K562 (cell line): ENCODE measurements at regions not wholly inside any gene's neighbourhood (a gene's known extent, or its start where the extent isn't known, plus 50 kb on each side); places are given as distances from the start of the nearest gene placed in this dataset.

Source experiments
- ATAC-seq: fragments of 200-7000 bp; cut with Tn5 transposase; 3 replicates; pipeline ENCODE4 v1.9.1; 2020; ENCODE audit warnings: moderate library complexity
- BruUV-seq: library from RNA; stranded (reverse); fragments of 400-500 nt; replicated peaks from 2 replicates; lab custom pipeline; 2021; lab: Mats Ljungman, UMichigan
- CTCF ChIA-PET: fragments of 300-600 bp; formaldehyde crosslinking; extraction: SDS; loops from one replicate; lab custom pipeline; 2021; ENCODE audit warnings: low intra/inter-chr PET ratio; lab: Yijun Ruan, JAX
- POLR2A ChIA-PET: fragments of 300-600, 350-650 bp; sonication (Branson Sonifier 250); formaldehyde crosslinking; extraction: SDS; loops from one replicate; lab custom pipeline; 2021; ENCODE audit warnings: antibody characterized with exemption, inconsistent platforms; lab: Yijun Ruan, JAX
- DNase-seq, 4 experiments: peaks; one replicate each; pipeline versions ENCODE4 v3.0.0 to v3.0.0-alpha.2; 2011 to 2018; ENCODE audit warnings: low spot score in 3 of 4, mixed read lengths in 3 of 4; ENCODE audit errors: extremely low read depth in 1 of 4
- FAIRE-seq: peaks from 2 replicates; lab custom pipeline; 2011; peaks lifted over from hg19 to GRCh38; lab: Jason Lieb, UNC
- H2AFZ ChIP-seq: 2 replicates; pipeline ENCODE4 v1.6.0; 2011; ENCODE audit warnings: low read depth, low read length, control low read depth, inconsistent platforms
- H3K27ac ChIP-seq: fragments of 200-600 bp; 3 replicates; pipeline ENCODE4 v1.8.0; 2011; ENCODE audit warnings: low read depth, mild to moderate bottlenecking, control low read depth, inconsistent platforms, low read length, moderate library complexity, mixed read lengths; ENCODE audit errors: extremely low read depth
- H3K27me3 ChIP-seq, 2 experiments: fragments of 300-600 bp in 1 of 2; 2 replicates in 1 of 2; 3 replicates in 1 of 2; pipeline versions ENCODE4 v1.6.0 to v1.8.0; 2011; ENCODE audit warnings: inconsistent platforms in 2 of 2, low read length in 2 of 2, mild to moderate bottlenecking in 1 of 2, mixed read lengths in 1 of 2, moderate library complexity in 1 of 2; ENCODE audit not compliant: control insufficient read depth in 2 of 2, insufficient read depth in 2 of 2
- H3K36me3 ChIP-seq: fragments of 300-600 bp; 3 replicates; pipeline ENCODE4 v1.8.0; 2011; ENCODE audit warnings: mild to moderate bottlenecking, low read length, inconsistent platforms; ENCODE audit not compliant: control insufficient read depth, insufficient read depth
- H3K4me1 ChIP-seq, 2 experiments: fragments of 200-600 bp in 1 of 2; replicated peaks in 1 of 2; 2 replicates in 1 of 2; 3 replicates in 1 of 2; pipeline versions ENCODE4 v1.5.1 to v1.8.0; 2011; ENCODE audit warnings: inconsistent platforms in 2 of 2, low read length in 2 of 2, mild to moderate bottlenecking in 1 of 2, mixed read lengths in 1 of 2, moderate library complexity in 1 of 2; ENCODE audit not compliant: control insufficient read depth in 2 of 2, insufficient read depth in 2 of 2
- H3K4me2 ChIP-seq: 2 replicates; pipeline ENCODE4 v1.6.1; 2011; ENCODE audit warnings: low read length, control low read depth, inconsistent platforms, mixed read lengths; ENCODE audit not compliant: insufficient read depth
- H3K4me3 ChIP-seq: fragments of 200-600 bp; sonication (generic), shearing (Covaris generic); 2 replicates; pipeline ENCODE4 v1.5.1; 2016; ENCODE audit warnings: control low read depth, inconsistent platforms
- H3K79me2 ChIP-seq: fragments of 200-600 bp; 3 replicates; pipeline ENCODE4 v1.8.0; 2011; ENCODE audit warnings: low read length, inconsistent platforms; ENCODE audit not compliant: control insufficient read depth, insufficient read depth
- H3K9ac ChIP-seq, 2 experiments: 2 replicates each; pipeline versions ENCODE4 v1.6.0 to v1.6.1; 2011; ENCODE audit warnings: low read depth in 2 of 2, low read length in 2 of 2, control low read depth in 1 of 2, inconsistent platforms in 1 of 2, mild to moderate bottlenecking in 1 of 2, mixed read lengths in 1 of 2; ENCODE audit not compliant: insufficient read depth in 1 of 2
- H3K9me1 ChIP-seq: one replicate; pipeline ENCODE4 v1.6.0; 2011; ENCODE audit warnings: inconsistent platforms, mild to moderate bottlenecking, low read length, moderate library complexity; ENCODE audit not compliant: control insufficient read depth, insufficient read depth
- H3K9me3 ChIP-seq: replicated peaks from 2 replicates; pipeline ENCODE4 v1.5.1; 2011; ENCODE audit warnings: low read depth, low read length, inconsistent platforms; ENCODE audit not compliant: control insufficient read depth, insufficient read depth
- H4K20me1 ChIP-seq: replicated peaks from 2 replicates; pipeline ENCODE4 v1.6.1; 2011; ENCODE audit warnings: low read length, inconsistent platforms, mixed read lengths; ENCODE audit not compliant: control insufficient read depth, insufficient read depth
- HOXB6 ChIP-seq: fragments of 250-450 bp; sonication (Bioruptor Pico); IDR thresholded peaks from 2 replicates; pipeline ENCODE4 v1.5.1; 2022; ENCODE audit warnings: mild to moderate bottlenecking, borderline replicate concordance
- NELFE ChIP-seq: IDR thresholded peaks from 2 replicates; pipeline ENCODE4 v1.6.1; 2011; ENCODE audit warnings: mild to moderate bottlenecking; ENCODE audit not compliant: insufficient read depth, insufficient read length
- SMC3 ChIP-seq: conservative IDR thresholded peaks from 2 replicates; pipeline ENCODE4 v1.6.1; 2011; ENCODE audit warnings: low read depth, low read length, improper control_type of control experiment; ENCODE audit not compliant: insufficient read depth
- TAL1 ChIP-seq: fragments of 450-650 bp; IDR thresholded peaks from 2 replicates; pipeline ENCODE4 v1.6.1; 2016; ENCODE audit warnings: mild to moderate bottlenecking
- ZNF699 ChIP-seq: fragments of 250-450 bp; sonication (Bioruptor Pico); IDR thresholded peaks from 2 replicates; pipeline ENCODE4 v1.8.0; 2021; ENCODE audit warnings: mild to moderate bottlenecking, moderate library complexity; ENCODE audit not compliant: insufficient replicate concordance
- WGBS: fragments of 100-300 bp; shearing (Covaris generic); methylation state at CpG from one replicate; pipeline ENCODE4 v1.1.6; 2016; ENCODE audit warnings: low coverage, mixed read lengths; ENCODE audit not compliant: insufficient coverage; ENCODE audit errors: missing lambda C conversion rate; 5-methylcytosine and 5-hydroxymethylcytosine counted together
- in situ Hi-C: fragments of 300-500 bp; cut with MboI; formaldehyde crosslinking; loops from 4 replicates; pipeline ENCODE4 v1.15.0; 2018; ENCODE audit warnings: inconsistent platforms, mixed read lengths
- intact Hi-C: fragments of 100-400 bp; cut with micrococcal nuclease; formaldehyde crosslinking; loops from 2 replicates; pipeline ENCODE4 v1.14.2; 2022
- TF ChIP-seq, protein P1 (sequence below), 2 experiments: fragments of 450-650 bp; conservative IDR thresholded peaks; 2 replicates each; pipeline ENCODE4 v1.6.1; 2017; ENCODE audit warnings: mild to moderate bottlenecking in 2 of 2, moderate library complexity in 2 of 2
- TF ChIP-seq, protein P2 (sequence below): fragments of 450-650 bp; formaldehyde crosslinking; IDR thresholded peaks from 2 replicates; pipeline ENCODE4 v1.4.0; 2022; ENCODE audit warnings: missing genetic modification characterization
- TF ChIP-seq, protein P3 (sequence below): fragments of 250-450 bp; sonication (Bioruptor Pico); IDR thresholded peaks from 2 replicates; pipeline ENCODE4 v1.4.0; 2020
- TF ChIP-seq, protein P4 (sequence below): IDR thresholded peaks from 3 replicates; pipeline ENCODE4 v1.6.1; 2011; ENCODE audit warnings: borderline replicate concordance, mild to moderate bottlenecking, moderate library complexity; ENCODE audit not compliant: insufficient read length; ENCODE audit errors: extremely low read depth

DNA sequence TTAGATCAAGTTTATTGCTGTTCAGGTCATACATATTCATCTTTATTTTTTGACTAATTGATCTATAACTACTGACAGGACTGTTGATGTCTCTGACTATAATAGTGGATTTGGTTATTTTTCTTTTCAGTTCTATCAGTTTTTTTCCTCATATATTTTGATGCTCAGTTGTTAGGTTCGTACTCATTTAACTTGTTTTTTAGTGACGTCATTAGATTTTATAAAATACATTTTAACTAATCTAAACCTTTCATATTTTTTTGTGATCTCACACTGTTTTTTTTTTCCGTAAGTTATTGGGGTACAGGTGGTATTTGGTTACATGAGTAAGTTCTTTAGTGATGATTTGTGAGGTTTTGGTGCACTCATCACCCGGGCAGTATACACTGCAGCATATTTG is 841.2 kb upstream of the FBXO33 start (continued):
- TF ChIP-seq, protein P1, sequence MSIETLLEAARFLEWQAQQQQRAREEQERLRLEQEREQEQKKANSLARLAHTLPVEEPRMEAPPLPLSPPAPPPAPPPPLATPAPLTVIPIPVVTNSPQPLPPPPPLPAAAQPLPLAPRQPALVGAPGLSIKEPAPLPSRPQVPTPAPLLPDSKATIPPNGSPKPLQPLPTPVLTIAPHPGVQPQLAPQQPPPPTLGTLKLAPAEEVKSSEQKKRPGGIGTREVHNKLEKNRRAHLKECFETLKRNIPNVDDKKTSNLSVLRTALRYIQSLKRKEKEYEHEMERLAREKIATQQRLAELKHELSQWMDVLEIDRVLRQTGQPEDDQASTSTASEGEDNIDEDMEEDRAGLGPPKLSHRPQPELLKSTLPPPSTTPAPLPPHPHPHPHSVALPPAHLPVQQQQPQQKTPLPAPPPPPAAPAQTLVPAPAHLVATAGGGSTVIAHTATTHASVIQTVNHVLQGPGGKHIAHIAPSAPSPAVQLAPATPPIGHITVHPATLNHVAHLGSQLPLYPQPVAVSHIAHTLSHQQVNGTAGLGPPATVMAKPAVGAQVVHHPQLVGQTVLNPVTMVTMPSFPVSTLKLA (conservative IDR thresholded peaks at IDR 0.05), result no peak
- TF ChIP-seq ZNF699 (CRISPR knock-in tag) (no peak), HOXB6 (CRISPR knock-in tag) (no peak), NELFE (no peak)
- TF ChIP-seq, protein P2, sequence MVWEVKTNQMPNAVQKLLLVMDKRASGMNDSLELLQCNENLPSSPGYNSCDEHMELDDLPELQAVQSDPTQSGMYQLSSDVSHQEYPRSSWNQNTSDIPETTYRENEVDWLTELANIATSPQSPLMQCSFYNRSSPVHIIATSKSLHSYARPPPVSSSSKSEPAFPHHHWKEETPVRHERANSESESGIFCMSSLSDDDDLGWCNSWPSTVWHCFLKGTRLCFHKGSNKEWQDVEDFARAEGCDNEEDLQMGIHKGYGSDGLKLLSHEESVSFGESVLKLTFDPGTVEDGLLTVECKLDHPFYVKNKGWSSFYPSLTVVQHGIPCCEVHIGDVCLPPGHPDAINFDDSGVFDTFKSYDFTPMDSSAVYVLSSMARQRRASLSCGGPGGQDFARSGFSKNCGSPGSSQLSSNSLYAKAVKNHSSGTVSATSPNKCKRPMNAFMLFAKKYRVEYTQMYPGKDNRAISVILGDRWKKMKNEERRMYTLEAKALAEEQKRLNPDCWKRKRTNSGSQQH (CRISPR knock-in tag), result no peak
- TF ChIP-seq, protein P3, sequence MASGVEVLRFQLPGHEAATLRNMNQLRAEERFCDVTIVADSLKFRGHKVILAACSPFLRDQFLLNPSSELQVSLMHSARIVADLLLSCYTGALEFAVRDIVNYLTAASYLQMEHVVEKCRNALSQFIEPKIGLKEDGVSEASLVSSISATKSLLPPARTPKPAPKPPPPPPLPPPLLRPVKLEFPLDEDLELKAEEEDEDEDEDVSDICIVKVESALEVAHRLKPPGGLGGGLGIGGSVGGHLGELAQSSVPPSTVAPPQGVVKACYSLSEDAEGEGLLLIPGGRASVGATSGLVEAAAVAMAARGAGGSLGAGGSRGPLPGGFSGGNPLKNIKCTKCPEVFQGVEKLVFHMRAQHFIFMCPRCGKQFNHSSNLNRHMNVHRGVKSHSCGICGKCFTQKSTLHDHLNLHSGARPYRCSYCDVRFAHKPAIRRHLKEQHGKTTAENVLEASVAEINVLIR (CRISPR knock-in tag), result no peak

DNA sequence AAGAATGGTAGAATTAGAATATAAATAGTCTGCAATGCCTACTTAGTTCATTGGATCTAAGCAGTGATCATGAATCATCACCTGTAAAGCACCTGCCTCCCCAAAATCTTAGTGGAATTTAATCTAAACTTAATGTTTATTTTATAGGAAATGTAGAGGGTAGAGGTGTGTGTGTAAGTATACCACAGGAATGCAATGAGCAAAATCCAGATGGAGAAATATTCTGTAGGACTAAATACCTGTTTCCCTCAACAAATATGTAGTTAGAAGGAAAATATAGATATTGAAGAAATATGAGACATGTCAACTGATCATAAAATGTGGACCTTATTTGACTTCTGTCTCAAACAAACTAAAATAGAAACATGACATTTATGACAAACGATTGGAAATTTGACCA is 839.2 kb upstream of the FBXO33 start:
- 0% methylated on average over 1 of the region's 1 CpG for WGBS
- ATAC-seq (no peak), DNase-seq (no peak), FAIRE-seq (no peak)
- Histone ChIP-seq H3K4me3 (no peak overlapping the region), H3K9ac (no peak overlapping the region), H3K4me2 (no peak overlapping the region), H3K79me2 (no peaks in the 10 kb centered on the region), H2AFZ (no peak overlapping the region), H4K20me1 (no peaks in the 10 kb centered on the region), H3K27ac (no peak overlapping the region), H3K36me3 (no peaks in the 10 kb centered on the region), H3K9me1 (no peaks in the 10 kb centered on the region), H3K4me1 (no peaks in the 10 kb centered on the region), H3K9me3 (no peaks in the 10 kb centered on the region), H3K27me3 (no peaks in the 10 kb centered on the region)
- intact Hi-C loops, result no loop called here
- ChIA-PET POLR2A (no interaction called here), CTCF (no interaction called here)
- BruUV-seq, result no TSS peak
- in situ Hi-C loops, result no loop called here
- no peak for TF ChIP-seq TAL1
- TF ChIP-seq SMC3, result no peak
- TF ChIP-seq, protein P4, sequence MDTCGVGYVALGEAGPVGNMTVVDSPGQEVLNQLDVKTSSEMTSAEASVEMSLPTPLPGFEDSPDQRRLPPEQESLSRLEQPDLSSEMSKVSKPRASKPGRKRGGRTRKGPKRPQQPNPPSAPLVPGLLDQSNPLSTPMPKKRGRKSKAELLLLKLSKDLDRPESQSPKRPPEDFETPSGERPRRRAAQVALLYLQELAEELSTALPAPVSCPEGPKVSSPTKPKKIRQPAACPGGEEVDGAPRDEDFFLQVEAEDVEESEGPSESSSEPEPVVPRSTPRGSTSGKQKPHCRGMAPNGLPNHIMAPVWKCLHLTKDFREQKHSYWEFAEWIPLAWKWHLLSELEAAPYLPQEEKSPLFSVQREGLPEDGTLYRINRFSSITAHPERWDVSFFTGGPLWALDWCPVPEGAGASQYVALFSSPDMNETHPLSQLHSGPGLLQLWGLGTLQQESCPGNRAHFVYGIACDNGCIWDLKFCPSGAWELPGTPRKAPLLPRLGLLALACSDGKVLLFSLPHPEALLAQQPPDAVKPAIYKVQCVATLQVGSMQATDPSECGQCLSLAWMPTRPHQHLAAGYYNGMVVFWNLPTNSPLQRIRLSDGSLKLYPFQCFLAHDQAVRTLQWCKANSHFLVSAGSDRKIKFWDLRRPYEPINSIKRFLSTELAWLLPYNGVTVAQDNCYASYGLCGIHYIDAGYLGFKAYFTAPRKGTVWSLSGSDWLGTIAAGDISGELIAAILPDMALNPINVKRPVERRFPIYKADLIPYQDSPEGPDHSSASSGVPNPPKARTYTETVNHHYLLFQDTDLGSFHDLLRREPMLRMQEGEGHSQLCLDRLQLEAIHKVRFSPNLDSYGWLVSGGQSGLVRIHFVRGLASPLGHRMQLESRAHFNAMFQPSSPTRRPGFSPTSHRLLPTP, result no peak
